Neuronal stem cell (in vitro differentiated cells): ENCODE measurements at regions not wholly inside any gene's neighbourhood (a gene's known extent, or its start where the extent isn't known, plus 50 kb on each side); places are given as distances from the start of the nearest gene placed in this dataset.

ENCODE experiments used
- DNase-seq: peaks from one replicate; pipeline ENCODE4 v3.0.0-alpha.2; 2013; ENCODE audit warnings: low spot score
- H2AFZ ChIP-seq: one replicate; pipeline ENCODE4 v1.6.1; 2013; ENCODE audit warnings: mild to moderate bottlenecking, low read length, inconsistent platforms
- H2AK5ac ChIP-seq: 2 replicates; pipeline ENCODE4 v1.6.1; 2013; ENCODE audit warnings: low read depth, mild to moderate bottlenecking, inconsistent platforms, low read length, moderate library complexity, mixed read lengths
- H2BK120ac ChIP-seq: 2 replicates; pipeline ENCODE4 v1.6.1; 2013; ENCODE audit warnings: low read depth, mild to moderate bottlenecking, inconsistent platforms, low read length, moderate library complexity, mixed read lengths
- H2BK12ac ChIP-seq: one replicate; pipeline ENCODE4 v1.6.1; 2013; ENCODE audit warnings: low read length, inconsistent platforms
- H2BK15ac ChIP-seq: 2 replicates; pipeline ENCODE4 v1.6.1; 2013; ENCODE audit warnings: mild to moderate bottlenecking, low read length, inconsistent platforms, mixed read lengths
- H2BK5ac ChIP-seq: one replicate; pipeline ENCODE4 v1.6.1; 2013; ENCODE audit warnings: inconsistent platforms, mild to moderate bottlenecking, low read length, moderate library complexity
- H3K14ac ChIP-seq: one replicate; pipeline ENCODE4 v1.6.1; 2013; ENCODE audit warnings: low read length, inconsistent platforms
- H3K18ac ChIP-seq: 2 replicates; pipeline ENCODE4 v1.6.1; 2013; ENCODE audit warnings: low read length, inconsistent platforms
- H3K23ac ChIP-seq: 2 replicates; pipeline ENCODE4 v1.6.1; 2013; ENCODE audit warnings: low read depth, mild to moderate bottlenecking, mixed read lengths, low read length, inconsistent platforms; ENCODE audit not compliant: poor library complexity
- H3K27ac ChIP-seq: replicated peaks from 3 replicates; pipeline ENCODE4 v1.5.1; 2013; ENCODE audit warnings: low read length, inconsistent platforms
- H3K27me3 ChIP-seq, 3 experiments: 2 replicates each; pipeline ENCODE4 v1.6.1; 2013; ENCODE audit warnings: low read length in 3 of 3, mild to moderate bottlenecking in 2 of 3, inconsistent platforms in 1 of 3, low read depth in 1 of 3, mixed read lengths in 1 of 3, moderate library complexity in 1 of 3; ENCODE audit not compliant: control insufficient read depth in 3 of 3, insufficient read depth in 3 of 3
- H3K36me3 ChIP-seq, 2 donors: replicated peaks in 1 of 2; 2 replicates each; pipeline ENCODE4 v1.6.1; 2013; ENCODE audit warnings: low read length in 2 of 2; ENCODE audit not compliant: control insufficient read depth in 2 of 2, insufficient read depth in 2 of 2
- H3K4ac ChIP-seq: 2 replicates; pipeline ENCODE4 v1.6.1; 2013; ENCODE audit warnings: inconsistent platforms, mild to moderate bottlenecking, low read length, moderate library complexity
- H3K4me1 ChIP-seq, 2 donors: 1 replicate in 1 of 2; 2 replicates in 1 of 2; pipeline ENCODE4 v1.6.1; 2013; ENCODE audit warnings: low read length in 2 of 2, low read depth in 1 of 2; ENCODE audit not compliant: control insufficient read depth in 2 of 2, insufficient read depth in 1 of 2
- H3K4me2 ChIP-seq: one replicate; pipeline ENCODE4 v1.6.1; 2013; ENCODE audit warnings: mild to moderate bottlenecking, low read length, inconsistent platforms; ENCODE audit not compliant: insufficient read depth, poor library complexity, severe bottlenecking
- H3K4me3 ChIP-seq, 2 donors: 2 replicates each; pipeline ENCODE4 v1.5.1; 2013; ENCODE audit warnings: low read length in 2 of 2, mild to moderate bottlenecking in 2 of 2, inconsistent platforms in 1 of 2, moderate library complexity in 1 of 2
- H3K79me1 ChIP-seq: one replicate; pipeline ENCODE4 v1.6.1; 2013; ENCODE audit warnings: low read depth, mild to moderate bottlenecking, inconsistent platforms, low read length, moderate library complexity
- H3K9ac ChIP-seq: one replicate; pipeline ENCODE4 v1.6.1; 2013; ENCODE audit warnings: mild to moderate bottlenecking, low read depth, low read length, inconsistent platforms; ENCODE audit not compliant: poor library complexity
- H3K9me3 ChIP-seq, 2 donors: replicated peaks in 1 of 2; 2 replicates each; pipeline versions ENCODE3 to v1.6.1; 2013; ENCODE audit warnings: low read length in 2 of 2, mild to moderate bottlenecking in 2 of 2, inconsistent platforms in 1 of 2, low read depth in 1 of 2, mixed read lengths in 1 of 2, moderate library complexity in 1 of 2; ENCODE audit not compliant: control insufficient read depth in 2 of 2, insufficient read depth in 1 of 2
- H4K8ac ChIP-seq: one replicate; pipeline ENCODE4 v1.6.1; 2013; ENCODE audit warnings: low read depth, mild to moderate bottlenecking, inconsistent platforms, low read length, moderate library complexity
- H4K91ac ChIP-seq: one replicate; pipeline ENCODE4 v1.6.1; 2013; ENCODE audit warnings: low read length, low read depth, mild to moderate bottlenecking, inconsistent platforms; ENCODE audit not compliant: poor library complexity
- WGBS, 2 donors: extraction: QIAGEN DNeasy Blood & Tissue Kit; methylation state at CpG; one replicate each; pipeline ENCODE4 v1.1.7; 2013; ENCODE audit warnings: missing lambda C conversion rate in 2 of 2, mixed read lengths in 1 of 2; ENCODE audit not compliant: insufficient read length in 2 of 2, insufficient replicate concordance in 1 of 2; ENCODE audit errors: extremely low coverage in 2 of 2; 5-methylcytosine and 5-hydroxymethylcytosine counted together

GRCh38 chr14:65803885-65804284, 391.4 kb downstream of the FUT8 start:
- H3K4me2 ChIP-seq, result no peak overlapping the region
- no peak overlapping the region for H3K14ac ChIP-seq
- H2BK120ac ChIP-seq, result no peak overlapping the region
- no peaks in the 10 kb centered on the region for H3K27me3 ChIP-seq
- no peak overlapping the region for H3K23ac ChIP-seq
- WGBS, 2 donors, result no CpG with 5 or more reads among the region's 6 CpGs
- no peak overlapping the region for H2AFZ ChIP-seq
- H3K27ac ChIP-seq, result no peak overlapping the region
- H3K4me1 ChIP-seq, result no peaks in the 10 kb centered on the region
- no peak overlapping the region for H2BK15ac ChIP-seq
- no peak overlapping the region for H3K4me3 ChIP-seq
- no peak overlapping the region for H3K18ac ChIP-seq
- no peak overlapping the region for H4K8ac ChIP-seq
- no peak overlapping the region for H2AK5ac ChIP-seq
- H3K9ac ChIP-seq, result no peak overlapping the region
- no peak for DNase-seq
- H3K79me1 ChIP-seq, result no peaks in the 10 kb centered on the region
- H2BK12ac ChIP-seq, result no peak overlapping the region
- H2BK5ac ChIP-seq, result no peak overlapping the region
- no peak overlapping the region for H4K91ac ChIP-seq
- H3K4ac ChIP-seq, result no peak overlapping the region
- peaks cover 4 to 5% of the 10 kb centered on the region in 2 donors for H3K9me3 ChIP-seq
- no peaks in the 10 kb centered on the region for H3K36me3 ChIP-seq

- Histone ChIP-seq H3K9ac (no peak overlapping the region), H3K27me3 (no peaks in the 10 kb centered on the region), H3K79me1 (no peaks in the 10 kb centered on the region), H3K4me2 (no peak overlapping the region), H3K4ac (no peak overlapping the region), H2AK5ac (no peak overlapping the region), H3K23ac (no peak overlapping the region), H3K27ac (no peak overlapping the region), H4K8ac (no peak overlapping the region), H3K4me3 (peak overlapping the region in 1 of 2 donors; percentile 32), H3K18ac (no peak overlapping the region), H2BK15ac (no peak overlapping the region), H4K91ac (no peak overlapping the region), H3K9me3 (peaks cover 4 to 10% of the 10 kb centered on the region in 2 donors), H3K4me1 (no peaks in the 10 kb centered on the region), H2AFZ (no peak overlapping the region), H3K14ac (no peak overlapping the region), H3K36me3 (no peaks in the 10 kb centered on the region), H2BK120ac (no peak overlapping the region), H2BK12ac (no peak overlapping the region), H2BK5ac (no peak overlapping the region)
- WGBS, 2 donors, result no CpG with 5 or more reads among the region's 14 CpGs
- no peak for DNase-seq
These were observed 392.0 kb downstream of the FUT8 start for GRCh38 chr14:65804439-65805112.

DNA sequence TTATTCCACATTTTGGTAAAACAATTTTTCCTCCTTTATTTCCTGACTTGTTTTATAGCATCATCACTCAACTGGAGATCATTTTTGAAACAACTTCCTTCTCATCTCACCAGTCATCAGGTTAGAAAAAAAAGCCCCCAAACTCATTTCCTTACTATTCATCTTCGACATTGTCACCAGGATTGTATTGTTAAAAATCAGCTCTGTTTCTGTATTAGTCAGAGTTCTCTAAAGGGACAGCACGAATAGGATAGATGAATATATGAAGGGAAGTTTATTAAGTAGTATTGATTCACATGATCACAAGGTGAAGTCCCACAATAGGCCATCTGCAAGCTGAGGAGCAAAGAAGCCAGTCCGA, 392.6 kb downstream of the FUT8 start:
- no peak overlapping the region for H3K27ac ChIP-seq
- no peak overlapping the region for H3K4me3 ChIP-seq
- peaks cover 2 to 3% of the 10 kb centered on the region in 2 donors for H3K4me1 ChIP-seq
- H3K4me2 ChIP-seq, result no peak overlapping the region
- H3K36me3 ChIP-seq, result no peaks in the 10 kb centered on the region
- no peak overlapping the region for H3K4ac ChIP-seq
- no peak overlapping the region for H2BK5ac ChIP-seq
- no peak overlapping the region for H3K14ac ChIP-seq
- no peaks in the 10 kb centered on the region for H3K79me1 ChIP-seq
- no peak overlapping the region for H2AK5ac ChIP-seq
- WGBS, 2 donors, result no CpG with 5 or more reads among the region's 3 CpGs
- no peak overlapping the region for H3K23ac ChIP-seq
- no peak overlapping the region for H3K18ac ChIP-seq
- no peak for DNase-seq
- no peak overlapping the region for H4K91ac ChIP-seq
- H4K8ac ChIP-seq, result no peak overlapping the region
- no peak overlapping the region for H2BK12ac ChIP-seq
- no peak overlapping the region for H3K9ac ChIP-seq
- no peak overlapping the region for H2AFZ ChIP-seq
- H2BK120ac ChIP-seq, result no peak overlapping the region
- H3K9me3 ChIP-seq, result peaks cover 4 to 10% of the 10 kb centered on the region in 2 donors
- H3K27me3 ChIP-seq, result no peaks in the 10 kb centered on the region
- H2BK15ac ChIP-seq, result no peak overlapping the region

DNA sequence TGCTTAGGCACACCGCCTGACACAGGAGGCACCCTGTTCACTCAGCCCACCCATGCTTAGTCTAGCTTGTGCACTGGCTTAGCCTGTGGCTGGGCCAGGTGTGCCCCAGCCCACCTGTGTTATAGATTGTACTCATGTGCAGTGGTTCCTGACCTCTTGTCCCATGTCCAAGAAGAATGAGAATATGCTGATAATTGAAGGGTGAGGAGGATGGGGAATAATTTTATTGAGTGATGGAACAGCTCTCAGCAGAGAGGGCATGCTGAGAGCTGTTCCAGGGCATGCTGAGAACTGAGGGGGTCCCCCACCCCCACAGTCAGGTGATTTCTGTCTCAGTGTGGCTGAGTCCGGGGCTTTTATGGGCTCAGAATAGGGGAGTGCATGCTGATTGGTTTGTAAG, 395.9 kb downstream of the FUT8 start:
- Histone ChIP-seq H3K4me1 (peaks cover 4 to 9% of the 10 kb centered on the region in 2 donors), H4K91ac (no peak overlapping the region), H3K4me2 (no peak overlapping the region), H3K4me3 (no peak overlapping the region), H3K18ac (no peak overlapping the region), H3K79me1 (no peaks in the 10 kb centered on the region), H3K9ac (no peak overlapping the region), H2BK120ac (no peak overlapping the region), H2BK15ac (no peak overlapping the region), H3K27ac (no peak overlapping the region), H2BK5ac (no peak overlapping the region), H2AK5ac (no peak overlapping the region), H3K4ac (no peak overlapping the region), H3K14ac (no peak overlapping the region), H3K36me3 (no peaks in the 10 kb centered on the region), H3K23ac (no peak overlapping the region), H3K9me3 (peaks cover 4 to 10% of the 10 kb centered on the region in 2 donors), H2BK12ac (no peak overlapping the region), H2AFZ (no peak overlapping the region), H4K8ac (no peak overlapping the region), H3K27me3 (no peaks in the 10 kb centered on the region)
- no peak for DNase-seq
- no CpG with 5 or more reads among the region's 2 CpGs for WGBS, 2 donors
